H9 (cell line): ENCODE measurements at regions not wholly inside any gene's neighbourhood (a gene's known extent, or its start where the extent isn't known, plus 50 kb on each side); places are given as distances from the start of the nearest gene placed in this dataset.

ENCODE experiments used
- DNase-seq: peaks from one replicate; pipeline ENCODE4 v3.0.0-alpha.2; 2017
- H2AFZ ChIP-seq: one replicate; pipeline ENCODE4 v1.6.1; 2013; ENCODE audit warnings: mild to moderate bottlenecking, low read length, control low read depth, moderate library complexity
- H2AK5ac ChIP-seq: 2 replicates; pipeline ENCODE4 v1.6.1; 2013; ENCODE audit warnings: low read length, control low read depth, mixed read lengths; ENCODE audit not compliant: insufficient read length
- H2BK120ac ChIP-seq: one replicate; pipeline ENCODE4 v1.6.1; 2013; ENCODE audit warnings: low read depth, mild to moderate bottlenecking, low read length, control low read depth, inconsistent platforms; ENCODE audit not compliant: poor library complexity, severe bottlenecking
- H2BK12ac ChIP-seq: 2 replicates; pipeline ENCODE4 v1.6.1; 2013; ENCODE audit warnings: low read length, control low read depth, mixed read lengths, low read depth; ENCODE audit not compliant: insufficient read length
- H2BK15ac ChIP-seq: 2 replicates; pipeline ENCODE4 v1.6.1; 2013; ENCODE audit warnings: low read depth, low read length, control low read depth
- H2BK20ac ChIP-seq: one replicate; pipeline ENCODE4 v1.6.1; 2013; ENCODE audit warnings: low read depth, mild to moderate bottlenecking, low read length, control low read depth, inconsistent platforms; ENCODE audit not compliant: poor library complexity, severe bottlenecking
- H2BK5ac ChIP-seq: 2 replicates; pipeline ENCODE4 v1.6.1; 2013; ENCODE audit warnings: low read length, control low read depth, mixed read lengths; ENCODE audit not compliant: insufficient read length
- H3K14ac ChIP-seq: 2 replicates; pipeline ENCODE4 v1.6.1; 2013; ENCODE audit warnings: low read length, control low read depth; ENCODE audit not compliant: insufficient read depth
- H3K18ac ChIP-seq: 2 replicates; pipeline ENCODE4 v1.6.1; 2013; ENCODE audit warnings: low read depth, mild to moderate bottlenecking, mixed read lengths, low read length, control low read depth; ENCODE audit not compliant: insufficient read length
- H3K23ac ChIP-seq: 2 replicates; pipeline ENCODE4 v1.6.1; 2013; ENCODE audit warnings: low read length, control low read depth, mixed read lengths, low read depth; ENCODE audit not compliant: insufficient read length
- H3K23me2 ChIP-seq: 2 replicates; pipeline ENCODE4 v1.6.1; 2013; ENCODE audit warnings: low read depth, mild to moderate bottlenecking, mixed read lengths, low read length, control low read depth; ENCODE audit not compliant: insufficient read length, poor library complexity, severe bottlenecking
- H3K27ac ChIP-seq: 2 replicates; pipeline ENCODE4 v1.5.1; 2013; ENCODE audit warnings: low read length, control low read depth, mixed read lengths, low read depth; ENCODE audit not compliant: insufficient read length
- H3K27me3 ChIP-seq: 2 replicates; pipeline ENCODE4 v1.6.1; 2013; ENCODE audit warnings: low read length, control low read depth, inconsistent platforms; ENCODE audit not compliant: insufficient read depth
- H3K4ac ChIP-seq: 2 replicates; pipeline ENCODE4 v1.6.1; 2013; ENCODE audit warnings: low read depth, mild to moderate bottlenecking, control low read depth, inconsistent platforms, low read length, moderate library complexity
- H3K4me1 ChIP-seq: 2 replicates; pipeline ENCODE4 v1.6.1; 2013; ENCODE audit warnings: low read length, control low read depth, inconsistent platforms; ENCODE audit not compliant: insufficient read depth
- H3K4me2 ChIP-seq: 2 replicates; pipeline ENCODE4 v1.6.1; 2013; ENCODE audit warnings: low read length, control low read depth, mixed read lengths; ENCODE audit not compliant: insufficient read length, insufficient read depth
- H3K56ac ChIP-seq: 2 replicates; pipeline ENCODE4 v1.6.1; 2013; ENCODE audit warnings: low read depth, mild to moderate bottlenecking, mixed read lengths, low read length, control low read depth; ENCODE audit not compliant: insufficient read length
- H3K79me1 ChIP-seq: 2 replicates; pipeline ENCODE4 v1.6.1; 2013; ENCODE audit warnings: low read depth, mild to moderate bottlenecking, moderate library complexity, low read length, control low read depth, inconsistent platforms; ENCODE audit not compliant: insufficient read depth, poor library complexity, severe bottlenecking
- H3K79me2 ChIP-seq: 2 replicates; pipeline ENCODE4 v1.6.1; 2013; ENCODE audit warnings: low read length, control low read depth, inconsistent platforms; ENCODE audit not compliant: insufficient read depth
- H3K9ac ChIP-seq: 2 replicates; pipeline ENCODE4 v1.6.1; 2013; ENCODE audit warnings: low read length, control low read depth, mixed read lengths; ENCODE audit not compliant: insufficient read length; ENCODE audit errors: extremely low read depth
- H3K9me3 ChIP-seq: one replicate; pipeline ENCODE4 v1.6.1; 2013; ENCODE audit warnings: low read depth, low read length, inconsistent platforms; ENCODE audit not compliant: control insufficient read depth
- H3T11ph ChIP-seq: one replicate; pipeline ENCODE4 v1.6.1; 2013; ENCODE audit warnings: mild to moderate bottlenecking, low read length, control low read depth, inconsistent platforms
- H4K20me1 ChIP-seq: one replicate; pipeline ENCODE4 v1.6.1; 2013; ENCODE audit not compliant: control insufficient read depth, insufficient read length, insufficient read depth
- H4K5ac ChIP-seq: 2 replicates; pipeline ENCODE4 v1.6.1; 2013; ENCODE audit warnings: low read depth, mild to moderate bottlenecking, mixed read lengths, low read length, control low read depth; ENCODE audit not compliant: insufficient read length
- H4K8ac ChIP-seq: replicated peaks from 2 replicates; pipeline ENCODE4 v1.6.1; 2013; ENCODE audit warnings: low read length, control low read depth, mixed read lengths, low read depth; ENCODE audit not compliant: insufficient read length
- H4K91ac ChIP-seq: 2 replicates; pipeline ENCODE4 v1.6.1; 2013; ENCODE audit warnings: low read depth, mild to moderate bottlenecking, moderate library complexity, mixed read lengths, low read length, control low read depth; ENCODE audit not compliant: insufficient read length
- H3K27ac Mint-ChIP-seq, 3 experiments: 2 replicates in 2 of 3; 3 replicates in 1 of 3; pipeline ENCODE4 v1.8.0; 2020 to 2021; ENCODE audit warnings: mixed read lengths in 3 of 3, mild to moderate bottlenecking in 1 of 3, moderate library complexity in 1 of 3
- H3K27me3 Mint-ChIP-seq: 2 replicates; pipeline ENCODE4 v1.8.0; 2021; ENCODE audit warnings: low read depth, mild to moderate bottlenecking, moderate library complexity, mixed read lengths
- H3K36me3 Mint-ChIP-seq, 3 experiments: 2 replicates in 2 of 3; 3 replicates in 1 of 3; pipeline ENCODE4 v1.8.0; 2020 to 2021; ENCODE audit warnings: low read depth in 3 of 3, mixed read lengths in 3 of 3; ENCODE audit not compliant: insufficient read depth in 1 of 3
- H3K4me1 Mint-ChIP-seq, 2 experiments: 2 replicates each; pipeline ENCODE4 v1.8.0; 2020; ENCODE audit warnings: mixed read lengths in 2 of 2
- H3K4me3 Mint-ChIP-seq, 2 experiments: 2 replicates in 1 of 2; 3 replicates in 1 of 2; pipeline ENCODE4 v1.8.0; 2020 to 2021; ENCODE audit warnings: mild to moderate bottlenecking in 2 of 2, mixed read lengths in 2 of 2, moderate library complexity in 1 of 2
- H3K9me3 Mint-ChIP-seq, 2 experiments: 2 replicates in 1 of 2; 3 replicates in 1 of 2; pipeline ENCODE4 v1.8.0; 2020; ENCODE audit warnings: mild to moderate bottlenecking in 2 of 2, mixed read lengths in 2 of 2, moderate library complexity in 1 of 2
- WGBS: extraction: QIAGEN DNeasy Blood & Tissue Kit; methylation state at CpG from one replicate; pipeline ENCODE4 v1.1.7; 2013; ENCODE audit warnings: missing lambda C conversion rate, low lambda C conversion rate, mixed read lengths; ENCODE audit not compliant: insufficient read length; ENCODE audit errors: extremely low coverage; 5-methylcytosine and 5-hydroxymethylcytosine counted together
- TF ChIP-seq, protein P1 (sequence below): fragments of 200-600 bp; sonication (generic); conservative IDR thresholded peaks from 3 replicates; pipeline ENCODE4 v1.8.0; 2021; ENCODE audit warnings: antibody characterized with exemption, mild to moderate bottlenecking

GRCh38 chr17:77478899-77479298, 338.1 kb downstream of the SEC14L1 start:
- Histone ChIP-seq H3K79me2 (peaks cover 10% of the 10 kb centered on the region; the same call in 1 of the 2 replicates), H2BK120ac (no peak overlapping the region), H4K20me1 (no peaks in the 10 kb centered on the region), H2AFZ (no peak overlapping the region), H4K8ac (no peak overlapping the region), H2BK20ac (no peak overlapping the region), H3K4ac (no peak overlapping the region), H3K27ac (no peak overlapping the region), H2BK5ac (no peak overlapping the region), H3K23ac (no peak overlapping the region), H4K5ac (no peak overlapping the region), H3K18ac (no peak overlapping the region), H3K79me1 (peaks cover 9% of the 10 kb centered on the region), H2BK12ac (no peak overlapping the region), H3K14ac (peak overlapping the region; percentile 26; the same call in 1 of the 2 replicates), H3K4me1 (peaks cover 4% of the 10 kb centered on the region; the same call in 1 of the 2 replicates), H3K56ac (no peak overlapping the region), H2BK15ac (no peak overlapping the region), H3K9ac (no peak overlapping the region), H2AK5ac (no peak overlapping the region), H3K23me2 (no peaks in the 10 kb centered on the region), H4K91ac (no peak overlapping the region), H3K4me2 (no peak overlapping the region), H3K27me3 (no peaks in the 10 kb centered on the region), H3T11ph (no peak overlapping the region), H3K9me3 (no peaks in the 10 kb centered on the region)
- Mint-ChIP-seq H3K27me3 (no peaks in the 10 kb centered on the region), H3K27ac (peak overlapping the region; percentile 58 to 86 (median 82)), H3K4me3 (0 out of 5 replicates have a peak overlapping the region, but pooled peaks of 1 of the 2 experiments have one; percentile 6), H3K9me3 (no peaks in the 10 kb centered on the region), H3K36me3 (peaks cover 6 to 10% (median 8%) of the 10 kb centered on the region in 3 experiments), H3K4me1 (peaks cover 50 to 65% of the 10 kb centered on the region in 2 experiments)
- TF ChIP-seq, protein P1, sequence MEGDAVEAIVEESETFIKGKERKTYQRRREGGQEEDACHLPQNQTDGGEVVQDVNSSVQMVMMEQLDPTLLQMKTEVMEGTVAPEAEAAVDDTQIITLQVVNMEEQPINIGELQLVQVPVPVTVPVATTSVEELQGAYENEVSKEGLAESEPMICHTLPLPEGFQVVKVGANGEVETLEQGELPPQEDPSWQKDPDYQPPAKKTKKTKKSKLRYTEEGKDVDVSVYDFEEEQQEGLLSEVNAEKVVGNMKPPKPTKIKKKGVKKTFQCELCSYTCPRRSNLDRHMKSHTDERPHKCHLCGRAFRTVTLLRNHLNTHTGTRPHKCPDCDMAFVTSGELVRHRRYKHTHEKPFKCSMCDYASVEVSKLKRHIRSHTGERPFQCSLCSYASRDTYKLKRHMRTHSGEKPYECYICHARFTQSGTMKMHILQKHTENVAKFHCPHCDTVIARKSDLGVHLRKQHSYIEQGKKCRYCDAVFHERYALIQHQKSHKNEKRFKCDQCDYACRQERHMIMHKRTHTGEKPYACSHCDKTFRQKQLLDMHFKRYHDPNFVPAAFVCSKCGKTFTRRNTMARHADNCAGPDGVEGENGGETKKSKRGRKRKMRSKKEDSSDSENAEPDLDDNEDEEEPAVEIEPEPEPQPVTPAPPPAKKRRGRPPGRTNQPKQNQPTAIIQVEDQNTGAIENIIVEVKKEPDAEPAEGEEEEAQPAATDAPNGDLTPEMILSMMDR, result no peak
- no peak for DNase-seq
- no CpG with 5 or more reads among the region's 11 CpGs for WGBS
